Activated CD4-positive, alpha-beta T cell treated with anti-CD3 and anti-CD28 coated beads for 24 hours (primary cell): ENCODE measurements at regions not wholly inside any gene's neighbourhood (a gene's known extent, or its start where the extent isn't known, plus 50 kb on each side); places are given as distances from the start of the nearest gene placed in this dataset.

Experiments used
- DNase-seq, 2 donors: peaks; one replicate each; pipeline ENCODE4 v3.0.0-alpha.2; 2020; ENCODE audit warnings: low read depth in 2 of 2

DNA sequence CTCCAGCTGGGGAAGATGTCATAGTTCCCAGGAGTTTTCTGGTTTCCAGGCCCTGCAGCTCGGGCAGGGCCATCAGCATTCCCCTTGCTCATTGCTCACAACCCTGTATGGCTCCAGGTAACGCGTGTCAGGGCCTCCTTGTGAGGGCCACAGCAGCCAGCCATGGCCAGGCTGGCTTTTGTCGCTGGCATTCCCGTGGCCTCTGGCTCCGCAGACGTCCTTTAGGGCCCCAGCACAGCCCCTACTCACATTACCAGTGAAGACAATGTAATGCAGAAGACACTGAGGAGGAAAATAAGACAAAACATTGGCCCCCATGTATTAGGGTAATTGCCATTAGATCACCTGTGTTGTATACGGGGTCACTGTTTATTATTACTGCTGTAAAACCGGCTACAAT is 1799.0 kb downstream of the TP53TG3F start:
- no peak for DNase-seq

GRCh38 chr16:35295856-35296255 is 1836.4 kb downstream of the TP53TG3F start:
- no peak for DNase-seq

DNA sequence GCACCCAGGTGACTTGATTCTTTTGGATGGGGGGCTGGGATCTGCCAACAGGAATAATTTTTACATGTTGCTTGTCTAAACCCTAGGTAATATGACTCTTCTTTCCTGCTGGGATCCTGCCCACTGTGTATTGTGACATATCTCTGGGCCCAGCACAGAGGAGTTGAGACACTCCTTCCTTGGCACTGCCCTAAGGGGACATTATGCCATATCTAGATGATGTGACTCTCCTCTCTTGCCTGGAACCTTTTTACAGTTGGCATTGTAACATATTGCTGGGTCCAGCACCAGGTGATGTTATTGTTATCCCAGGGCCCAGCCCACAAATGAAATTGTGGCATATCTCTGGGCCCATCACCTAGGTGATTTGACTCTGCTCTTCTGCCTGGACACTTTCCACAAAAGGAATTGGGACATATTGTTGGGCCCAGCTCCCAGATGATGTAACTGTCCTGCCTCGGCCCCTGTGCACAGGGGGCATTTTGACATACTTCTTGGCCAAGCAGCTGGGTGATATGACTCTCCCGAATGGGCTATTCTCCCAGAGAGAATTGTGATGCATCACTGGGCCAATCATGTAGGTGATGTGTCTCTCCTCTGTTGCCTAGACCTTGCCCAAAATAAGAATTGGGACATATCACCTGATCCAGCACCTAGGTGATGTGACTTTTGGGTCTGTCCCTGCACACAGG is 1837.7 kb downstream of the TP53TG3F start:
- DNase-seq: no peak

DNA sequence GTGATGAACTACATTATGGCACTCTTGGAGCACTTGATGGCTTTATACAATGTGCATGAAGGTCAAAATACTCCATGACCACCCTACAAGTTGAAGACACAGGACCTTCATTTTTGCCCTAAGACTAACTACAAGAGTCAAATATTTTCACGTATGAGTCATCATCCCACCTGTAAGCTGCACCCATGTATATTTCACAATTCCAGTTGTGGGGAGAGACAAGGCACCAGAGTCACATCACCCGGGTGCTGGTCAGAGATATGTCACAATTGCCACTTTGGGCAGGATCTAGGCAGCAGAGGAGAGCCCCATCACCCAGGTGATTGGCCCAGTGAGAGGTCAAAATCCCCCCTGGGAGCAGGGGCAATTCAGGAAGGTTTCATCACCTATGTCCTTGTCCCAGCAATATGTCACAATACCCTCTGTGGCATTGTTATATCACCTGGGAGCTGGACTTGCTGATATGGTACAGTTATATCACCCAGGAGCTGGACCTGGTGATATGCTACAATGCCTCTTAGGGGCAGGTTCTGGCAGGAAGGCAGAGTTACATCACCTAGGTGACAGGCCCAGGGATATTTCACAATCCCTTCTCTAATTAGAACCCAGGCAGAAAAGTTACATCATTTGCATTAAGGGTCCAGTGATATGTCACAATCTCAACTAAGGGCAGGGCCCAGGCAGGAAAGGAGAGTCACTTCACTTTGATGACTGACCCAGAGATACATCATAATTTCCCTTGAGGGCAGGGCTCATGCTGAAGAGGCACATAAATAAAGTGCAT is 1839.2 kb downstream of the TP53TG3F start:
- DNase-seq: no peak

GRCh38 chr16:35302859-35303258 is 1843.4 kb downstream of the TP53TG3F start:
- no peak for DNase-seq

DNA sequence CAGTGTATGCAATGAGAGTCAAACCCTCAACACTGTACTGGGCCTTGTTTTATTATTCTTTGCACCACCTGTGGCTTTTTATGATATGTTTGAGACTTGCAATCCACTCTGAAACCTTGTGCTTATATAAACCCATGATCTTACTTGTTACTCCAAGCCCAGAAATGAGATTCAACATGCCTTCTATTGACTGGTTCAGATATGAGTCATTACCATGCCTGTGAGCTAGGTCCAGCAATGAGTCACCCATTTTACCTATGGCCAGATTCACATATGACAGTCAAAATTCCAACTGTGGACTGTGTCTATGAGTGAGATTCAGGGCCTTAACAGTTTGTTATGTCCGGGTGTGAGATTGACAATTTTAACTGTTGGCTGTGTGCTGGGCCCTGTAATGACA is 1846.1 kb downstream of the TP53TG3F start:
- no peak for DNase-seq

DNA sequence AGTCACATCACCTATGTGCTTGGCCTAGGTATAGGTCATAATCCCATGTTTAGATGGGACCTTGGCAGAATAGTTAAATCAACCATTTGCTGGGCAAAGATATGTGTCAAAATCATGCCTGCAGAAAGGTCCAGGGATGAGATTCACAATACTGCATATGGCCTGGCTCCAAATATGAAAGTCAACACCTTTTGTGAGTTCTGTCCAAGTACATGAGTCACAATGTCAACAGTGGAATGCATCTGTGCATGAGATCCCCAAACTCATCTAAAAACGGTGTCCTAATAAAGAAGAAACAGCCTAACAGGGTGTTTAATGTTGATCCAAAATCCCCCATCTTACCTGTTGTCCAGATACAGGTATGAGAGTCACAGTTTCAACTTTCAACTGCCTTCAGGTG is 1847.5 kb downstream of the TP53TG3F start:
- no peak for DNase-seq

GRCh38 chr16:35308674-35309073 is 1849.3 kb downstream of the TP53TG3F start:
- DNase-seq: no peak

- DNase-seq: no peak
Measured at GRCh38 chr16:35310999-35311398, 1851.6 kb downstream of the TP53TG3F start.

DNA sequence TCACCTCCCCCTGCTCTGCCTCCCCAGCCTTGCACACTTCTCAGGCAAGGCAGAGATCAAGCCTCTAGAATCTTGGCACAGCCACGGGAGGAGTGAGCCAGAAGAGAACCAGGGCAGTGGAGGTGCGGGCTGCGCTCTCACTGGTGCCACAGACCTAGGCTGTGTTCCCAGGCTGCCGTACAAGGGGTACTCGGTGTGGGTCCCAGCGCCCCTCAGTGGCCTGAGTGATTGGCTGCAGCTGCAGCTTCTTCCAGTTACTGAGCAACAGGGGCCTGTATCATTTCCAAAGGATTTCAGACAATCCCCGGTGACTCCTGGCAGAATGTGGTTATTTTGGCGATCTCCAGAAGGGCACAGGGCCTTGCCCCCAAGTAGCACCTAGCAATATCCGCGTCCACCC is 1852.1 kb downstream of the TP53TG3F start:
- no peak for DNase-seq

DNA sequence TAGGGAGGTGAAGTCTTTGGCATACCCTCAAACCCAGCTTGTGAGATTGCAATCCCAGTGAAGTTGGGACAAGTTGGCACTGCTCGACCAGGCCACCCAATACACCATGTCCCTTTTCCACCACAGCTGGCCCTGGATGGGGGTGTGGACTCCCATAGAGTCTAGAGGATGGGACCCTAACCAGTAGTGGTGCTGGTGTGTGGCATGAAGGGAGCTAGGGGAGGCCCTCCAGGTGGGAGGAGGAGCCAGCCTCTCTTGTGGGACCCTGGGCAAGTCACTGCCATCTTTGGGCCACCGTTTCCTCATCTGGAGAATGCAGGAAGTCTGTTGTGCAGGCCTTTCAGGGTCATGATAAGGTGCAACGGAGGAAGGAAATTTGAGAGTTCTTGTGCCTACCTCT is 1854.9 kb downstream of the TP53TG3F start:
- DNase-seq: no peak

DNA sequence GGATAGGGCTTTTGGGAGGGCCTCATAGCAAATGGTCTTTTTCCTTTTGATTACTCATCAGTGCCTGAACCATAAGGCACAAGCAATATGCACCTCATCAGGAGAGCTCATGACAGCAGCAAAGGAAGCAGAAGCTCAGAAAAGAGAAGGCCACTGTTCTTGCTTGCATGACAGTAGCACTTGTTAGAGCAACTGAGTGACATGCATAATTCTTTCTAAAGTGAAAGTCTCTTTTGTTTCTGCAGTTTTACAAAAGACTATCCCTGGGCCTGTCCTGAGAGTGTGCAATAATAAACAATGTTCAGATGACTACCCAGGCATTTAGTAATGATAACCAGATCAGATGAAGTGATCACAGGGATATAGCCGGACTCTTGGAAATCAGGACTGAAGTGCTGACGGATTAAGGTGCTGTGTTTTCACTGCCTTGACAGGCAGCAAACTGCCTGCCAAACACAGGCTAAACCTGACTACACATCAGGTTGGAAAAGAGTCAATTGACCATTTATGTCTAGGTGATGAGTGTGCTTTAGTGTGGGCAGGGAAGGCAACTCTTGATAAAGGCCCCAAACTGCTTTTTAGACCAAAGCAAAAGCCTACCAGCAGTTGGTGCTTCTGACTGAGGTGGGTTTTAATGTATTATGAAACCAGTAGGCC is 1860.3 kb downstream of the TP53TG3F start:
- no peak for DNase-seq

DNA sequence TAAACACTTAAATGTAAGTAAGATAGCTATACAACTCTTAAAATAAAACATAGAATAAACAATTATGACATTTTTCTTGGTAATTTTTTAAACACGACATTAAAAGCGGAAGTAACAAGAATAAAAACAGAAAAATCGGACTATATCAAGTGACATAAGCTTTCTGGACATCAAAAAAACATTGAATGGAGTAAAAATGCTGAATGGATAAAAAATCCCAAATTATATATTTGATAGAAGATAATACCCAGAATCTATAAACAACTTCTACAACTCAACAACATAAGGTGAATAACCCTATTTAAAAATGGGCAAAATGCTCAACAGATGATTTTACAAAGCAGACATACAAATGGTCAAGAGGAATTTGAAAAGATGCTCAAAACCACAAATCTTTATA is 1866.5 kb downstream of the TP53TG3F start:
- no peak for DNase-seq

- DNase-seq: no peak
Measured at GRCh38 chr16:35339337-35339736, 1879.9 kb downstream of the TP53TG3F start.

- no peak for DNase-seq
Measured at GRCh38 chr16:35342012-35342411, 1882.6 kb downstream of the TP53TG3F start.

DNA sequence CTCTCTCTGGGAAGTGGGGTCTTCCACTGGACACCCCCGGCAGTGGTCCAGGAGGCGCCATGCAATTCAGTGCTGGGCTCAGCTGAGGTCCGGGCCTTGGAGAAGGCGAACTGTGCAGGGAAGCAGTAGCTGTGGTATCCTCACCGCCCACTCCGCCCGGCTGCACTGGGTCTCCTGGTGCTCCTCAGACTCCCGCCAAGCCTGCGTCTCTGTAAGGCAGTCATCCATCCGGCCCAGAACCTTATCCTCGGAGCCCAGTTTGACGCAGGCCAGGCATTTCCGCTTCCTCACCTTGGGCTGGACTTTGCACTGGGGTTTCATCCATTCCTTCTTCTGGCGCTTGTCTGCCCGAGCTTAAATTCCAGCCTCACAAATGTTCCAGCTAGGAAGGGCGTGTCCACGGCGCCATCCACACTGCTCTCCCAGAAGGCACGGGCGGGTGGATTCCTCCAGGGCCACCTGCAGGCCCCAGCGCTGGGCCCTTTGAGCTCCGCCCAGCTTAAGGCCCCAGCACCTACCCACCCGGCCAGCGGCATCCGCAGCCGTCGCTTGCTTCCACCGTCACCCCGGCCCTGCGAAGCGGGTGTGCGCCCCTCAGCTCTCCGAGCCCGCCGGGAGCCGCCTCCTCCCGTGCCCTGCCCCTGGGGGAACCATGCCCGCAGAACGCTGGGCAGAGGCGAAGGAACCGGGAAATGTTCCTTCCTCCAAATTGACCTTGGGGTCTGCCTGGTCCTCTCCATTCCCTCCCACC is 1884.8 kb downstream of the TP53TG3F start:
- no peak for DNase-seq

DNA sequence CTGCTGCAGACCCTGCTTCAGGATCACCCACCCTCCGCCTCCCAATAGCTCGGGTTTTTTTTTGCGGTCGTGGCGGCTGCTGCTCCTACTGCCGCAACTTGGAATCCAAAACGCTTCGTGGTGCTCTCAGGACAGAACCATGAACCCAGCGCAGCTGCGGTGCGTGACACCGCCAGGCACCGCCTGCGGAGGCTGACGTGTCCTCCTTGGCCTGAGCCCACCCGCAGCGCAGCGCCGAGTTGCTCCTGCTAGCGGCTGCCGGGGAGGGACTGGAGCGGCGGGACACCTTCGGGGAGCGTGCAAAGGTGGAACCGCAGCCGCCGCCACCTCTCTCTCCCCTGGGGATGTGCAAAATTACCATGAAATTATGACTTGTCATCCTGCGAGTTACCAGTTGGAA is 1893.0 kb downstream of the TP53TG3F start:
- DNase-seq: no peak

- no peak for DNase-seq
Measured at GRCh38 chr16:35363510-35363909, 1904.1 kb downstream of the TP53TG3F start.

DNA sequence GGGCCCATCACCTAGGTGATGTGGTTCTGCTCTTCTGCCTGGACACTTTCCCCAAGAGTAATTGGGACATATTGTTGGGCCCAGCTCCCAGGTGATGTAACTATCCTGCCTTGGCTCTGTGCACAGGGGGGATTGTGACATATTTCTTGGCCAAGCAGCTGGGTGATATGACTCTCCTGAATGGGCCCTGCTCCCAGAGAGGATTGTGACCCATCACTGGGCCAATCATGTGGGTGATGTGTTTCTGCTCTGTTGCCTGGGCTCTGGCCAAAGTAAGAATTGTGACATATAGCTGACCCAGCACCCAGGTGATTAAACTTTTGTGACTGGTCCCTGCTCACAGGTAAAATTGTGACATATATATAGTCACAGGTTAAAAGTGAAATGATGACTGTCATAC is 1904.9 kb downstream of the TP53TG3F start:
- DNase-seq: no peak

DNA sequence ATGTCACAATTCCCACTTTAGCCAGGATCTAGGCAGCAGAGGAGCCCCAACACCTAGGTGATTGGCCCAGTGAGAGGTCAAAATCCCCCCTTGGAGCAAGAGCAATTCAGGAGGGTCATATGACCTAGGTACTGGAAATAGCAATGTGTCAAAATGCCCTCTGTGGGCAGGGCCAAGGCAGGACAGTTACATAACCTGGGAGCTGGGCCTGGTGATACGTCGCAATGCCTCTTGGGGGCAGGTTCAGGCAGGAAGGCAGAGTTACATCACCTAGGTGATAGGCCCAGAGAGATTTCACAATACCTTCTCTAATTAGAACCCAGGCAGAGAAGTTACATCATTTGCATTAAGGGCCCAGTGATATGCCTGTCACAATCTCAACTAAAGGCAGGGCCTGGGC is 1906.3 kb downstream of the TP53TG3F start:
- DNase-seq: no peak

GRCh38 chr16:35370617-35371016 is 1911.2 kb downstream of the TP53TG3F start:
- no peak for DNase-seq

DNA sequence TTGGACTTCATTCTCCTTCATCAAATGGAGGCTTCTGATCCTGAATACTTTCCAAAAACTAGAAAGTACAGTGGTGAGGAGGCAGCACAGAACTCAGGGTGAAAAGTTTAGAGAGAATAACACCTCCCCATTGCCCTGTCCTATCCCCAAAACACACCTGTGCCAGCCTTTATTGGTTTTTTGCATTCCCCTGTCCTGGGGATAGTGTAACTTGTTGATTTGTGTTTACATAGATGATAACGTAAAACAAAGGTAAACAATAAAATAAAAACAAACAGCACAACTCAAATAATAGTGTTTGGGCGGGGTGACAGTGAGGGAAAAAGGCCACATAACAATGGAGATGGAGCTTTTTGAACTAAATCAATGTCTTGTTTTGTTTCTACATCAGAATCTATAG is 1917.7 kb downstream of the TP53TG3F start:
- no peak for DNase-seq
